ENCODE measurements at regions not wholly inside any gene's neighbourhood (a gene's known extent, or its start where the extent isn't known, plus 50 kb on each side); places are given as distances from the start of the nearest gene placed in this dataset.
"Not testable (repeated sequence)": the region's sequence is repeated elsewhere in the genome, so short reads cannot be mapped to it uniquely, and the experiment has no call there.

DNA sequence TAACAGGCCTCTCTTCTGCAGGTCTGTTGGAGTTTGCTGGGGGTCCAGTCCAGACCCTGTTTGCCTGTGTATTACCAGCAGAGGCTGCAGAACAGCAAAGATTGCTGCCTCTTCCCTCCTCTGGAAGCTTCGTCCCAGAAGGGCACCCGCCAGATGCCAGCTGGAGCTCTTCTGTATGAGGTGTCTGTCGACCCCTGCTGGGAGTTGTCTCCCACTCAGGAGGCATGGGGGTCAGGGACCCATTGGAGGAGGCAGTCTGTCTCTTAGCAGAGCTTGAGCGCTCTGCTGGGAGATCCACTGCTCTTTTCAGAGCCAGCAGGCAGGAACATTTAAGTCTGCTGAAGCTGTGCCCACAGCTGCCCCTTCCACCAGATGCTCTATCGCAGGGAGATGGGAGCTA lies 361.1 kb upstream of the NRP1 start:
- no peak for FAIRE-seq
- dilution Hi-C loops (cut with MboI; ENCODE audit: extremely low pct_ligation_motif_present, low sequenced_read_pairs): no loop called here
- H3K4me3 ChIP-seq (ENCODE audit: control insufficient read depth in 2 of 3, extremely low read depth in 1 of 3, insufficient read depth in 2 of 3, low read depth in 1 of 3, low read length in 3 of 3): no peak overlapping the region
- H3K27ac ChIP-seq (ENCODE audit: control insufficient read depth, insufficient read depth, low read length): no peak overlapping the region
- H4K20me1 ChIP-seq (ENCODE audit: control insufficient read depth, extremely low read depth, insufficient read depth, low read length): no peaks in the 10 kb centered on the region
- H3K9ac ChIP-seq (ENCODE audit: control insufficient read depth, extremely low read depth, insufficient read depth, low read length): no peak overlapping the region
- TF ChIP-seq EZH2 (IDR thresholded peaks at IDR 0.05; ENCODE audit: low read length): no peak
- TF ChIP-seq, protein P1, sequence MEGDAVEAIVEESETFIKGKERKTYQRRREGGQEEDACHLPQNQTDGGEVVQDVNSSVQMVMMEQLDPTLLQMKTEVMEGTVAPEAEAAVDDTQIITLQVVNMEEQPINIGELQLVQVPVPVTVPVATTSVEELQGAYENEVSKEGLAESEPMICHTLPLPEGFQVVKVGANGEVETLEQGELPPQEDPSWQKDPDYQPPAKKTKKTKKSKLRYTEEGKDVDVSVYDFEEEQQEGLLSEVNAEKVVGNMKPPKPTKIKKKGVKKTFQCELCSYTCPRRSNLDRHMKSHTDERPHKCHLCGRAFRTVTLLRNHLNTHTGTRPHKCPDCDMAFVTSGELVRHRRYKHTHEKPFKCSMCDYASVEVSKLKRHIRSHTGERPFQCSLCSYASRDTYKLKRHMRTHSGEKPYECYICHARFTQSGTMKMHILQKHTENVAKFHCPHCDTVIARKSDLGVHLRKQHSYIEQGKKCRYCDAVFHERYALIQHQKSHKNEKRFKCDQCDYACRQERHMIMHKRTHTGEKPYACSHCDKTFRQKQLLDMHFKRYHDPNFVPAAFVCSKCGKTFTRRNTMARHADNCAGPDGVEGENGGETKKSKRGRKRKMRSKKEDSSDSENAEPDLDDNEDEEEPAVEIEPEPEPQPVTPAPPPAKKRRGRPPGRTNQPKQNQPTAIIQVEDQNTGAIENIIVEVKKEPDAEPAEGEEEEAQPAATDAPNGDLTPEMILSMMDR (optimal IDR thresholded peaks at IDR 0.05 in 1 of 3, IDR thresholded peaks at IDR 0.05 in 1 of 3, conservative IDR thresholded peaks at IDR 0.05 in 1 of 3; ENCODE audit: extremely low read depth in 1 of 3, insufficient read depth in 2 of 3, low read length in 3 of 3): no peak
- H3K4me1 ChIP-seq (ENCODE audit: control insufficient read depth, extremely low read depth, insufficient read depth, low read length): no peaks in the 10 kb centered on the region
- no peaks in the 10 kb centered on the region for H3K9me1 ChIP-seq (ENCODE audit: control insufficient read depth, extremely low read depth, insufficient read depth, low read length)
- DNase-seq (ENCODE audit: low read depth, low spot score): no peak
- no peak overlapping the region for H3K4me2 ChIP-seq (ENCODE audit: control insufficient read depth, extremely low read depth, insufficient read depth, low read depth, low read length)
- no peaks in the 10 kb centered on the region for H3K36me3 ChIP-seq (ENCODE audit: control insufficient read depth in 2 of 2, extremely low read depth in 1 of 2, insufficient read depth in 2 of 2, low read length in 2 of 2)
- no peaks in the 10 kb centered on the region for H3K27me3 ChIP-seq (ENCODE audit: control insufficient read depth, extremely low read depth, insufficient read depth, low read length)
- no peaks in the 10 kb centered on the region for H3K79me2 ChIP-seq (ENCODE audit: control insufficient read depth, insufficient read depth, low read length)
- no peaks in the 10 kb centered on the region for H3K9me3 ChIP-seq (ENCODE audit: control insufficient read depth, low read depth, low read length)
- H2AFZ ChIP-seq (ENCODE audit: control insufficient read depth, low read length): no peak overlapping the region

GRCh38 chr10:33690536-33690935 lies 356.1 kb upstream of the NRP1 start:
- FAIRE-seq; DNase-seq (ENCODE audit: low read depth, low spot score); H2AFZ ChIP-seq (ENCODE audit: control insufficient read depth, low read length); H3K9me1 ChIP-seq (ENCODE audit: control insufficient read depth, extremely low read depth, insufficient read depth, low read length); H3K4me1 ChIP-seq (ENCODE audit: control insufficient read depth, extremely low read depth, insufficient read depth, low read length); H3K9me3 ChIP-seq (ENCODE audit: control insufficient read depth, low read depth, low read length); H3K4me3 ChIP-seq (ENCODE audit: control insufficient read depth in 2 of 3, extremely low read depth in 1 of 3, insufficient read depth in 2 of 3, low read depth in 1 of 3, low read length in 3 of 3); H4K20me1 ChIP-seq (ENCODE audit: control insufficient read depth, extremely low read depth, insufficient read depth, low read length); H3K27me3 ChIP-seq (ENCODE audit: control insufficient read depth, extremely low read depth, insufficient read depth, low read length); H3K4me2 ChIP-seq (ENCODE audit: control insufficient read depth, extremely low read depth, insufficient read depth, low read depth, low read length); H3K9ac ChIP-seq (ENCODE audit: control insufficient read depth, extremely low read depth, insufficient read depth, low read length); H3K79me2 ChIP-seq (ENCODE audit: control insufficient read depth, insufficient read depth, low read length); H3K27ac ChIP-seq (ENCODE audit: control insufficient read depth, insufficient read depth, low read length); dilution Hi-C loops (cut with MboI; ENCODE audit: extremely low pct_ligation_motif_present, low sequenced_read_pairs); H3K36me3 ChIP-seq (ENCODE audit: control insufficient read depth in 2 of 2, extremely low read depth in 1 of 2, insufficient read depth in 2 of 2, low read length in 2 of 2): not testable (repeated sequence)

DNA sequence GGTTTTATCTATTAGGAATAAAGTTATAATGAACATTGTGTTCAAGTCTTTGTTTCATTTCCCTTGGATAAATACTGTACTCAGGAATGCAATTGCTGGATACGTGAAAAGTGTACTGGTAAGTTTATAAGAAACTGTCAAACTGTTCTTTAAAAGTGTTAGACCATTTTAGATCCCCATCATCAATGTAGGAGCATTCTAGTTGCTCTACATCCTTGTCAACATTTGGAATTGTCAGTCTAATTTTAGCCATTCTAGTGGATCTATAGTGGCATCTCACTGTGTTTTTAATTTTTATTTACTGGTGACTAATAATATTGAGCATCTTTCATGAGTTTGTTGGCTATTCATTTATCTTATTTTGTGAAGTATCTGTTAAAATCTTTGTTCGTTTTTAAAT lies 354.0 kb upstream of the NRP1 start:
- H3K4me2 ChIP-seq (ENCODE audit: control insufficient read depth, extremely low read depth, insufficient read depth, low read depth, low read length): no peak overlapping the region

More for the DNA sequence above, 354.0 kb upstream of the NRP1 start:
- TF ChIP-seq, protein P1 (optimal IDR thresholded peaks at IDR 0.05 in 1 of 3, IDR thresholded peaks at IDR 0.05 in 1 of 3, conservative IDR thresholded peaks at IDR 0.05 in 1 of 3; ENCODE audit: extremely low read depth in 1 of 3, insufficient read depth in 2 of 3, low read length in 3 of 3): no peak
- no peak for TF ChIP-seq EZH2 (IDR thresholded peaks at IDR 0.05; ENCODE audit: low read length)
- H3K79me2 ChIP-seq (ENCODE audit: control insufficient read depth, insufficient read depth, low read length): no peaks in the 10 kb centered on the region
- no peaks in the 10 kb centered on the region for H3K9me3 ChIP-seq (ENCODE audit: control insufficient read depth, low read depth, low read length)
- dilution Hi-C loops (cut with MboI; ENCODE audit: extremely low pct_ligation_motif_present, low sequenced_read_pairs): no loop called here
- H3K9me1 ChIP-seq (ENCODE audit: control insufficient read depth, extremely low read depth, insufficient read depth, low read length): no peaks in the 10 kb centered on the region
- no peak overlapping the region for H3K4me3 ChIP-seq (ENCODE audit: control insufficient read depth in 2 of 3, extremely low read depth in 1 of 3, insufficient read depth in 2 of 3, low read depth in 1 of 3, low read length in 3 of 3)
- FAIRE-seq (no peak), DNase-seq (ENCODE audit: low read depth, low spot score) (no peak)
- H3K27ac ChIP-seq (ENCODE audit: control insufficient read depth, insufficient read depth, low read length): no peak overlapping the region
- no peak overlapping the region for H3K9ac ChIP-seq (ENCODE audit: control insufficient read depth, extremely low read depth, insufficient read depth, low read length)
- no peaks in the 10 kb centered on the region for H3K36me3 ChIP-seq (ENCODE audit: control insufficient read depth in 2 of 2, extremely low read depth in 1 of 2, insufficient read depth in 2 of 2, low read length in 2 of 2)
- H4K20me1 ChIP-seq (ENCODE audit: control insufficient read depth, extremely low read depth, insufficient read depth, low read length): no peaks in the 10 kb centered on the region
- H3K27me3 ChIP-seq (ENCODE audit: control insufficient read depth, extremely low read depth, insufficient read depth, low read length): no peaks in the 10 kb centered on the region
- no peaks in the 10 kb centered on the region for H3K4me1 ChIP-seq (ENCODE audit: control insufficient read depth, extremely low read depth, insufficient read depth, low read length)
- H2AFZ ChIP-seq (ENCODE audit: control insufficient read depth, low read length): no peak overlapping the region

Measured in keratinocyte (primary cell).